ENCODE measurements at regions not wholly inside any gene's neighbourhood (a gene's known extent, or its start where the extent isn't known, plus 50 kb on each side); places are given as distances from the start of the nearest gene placed in this dataset.

DNA sequence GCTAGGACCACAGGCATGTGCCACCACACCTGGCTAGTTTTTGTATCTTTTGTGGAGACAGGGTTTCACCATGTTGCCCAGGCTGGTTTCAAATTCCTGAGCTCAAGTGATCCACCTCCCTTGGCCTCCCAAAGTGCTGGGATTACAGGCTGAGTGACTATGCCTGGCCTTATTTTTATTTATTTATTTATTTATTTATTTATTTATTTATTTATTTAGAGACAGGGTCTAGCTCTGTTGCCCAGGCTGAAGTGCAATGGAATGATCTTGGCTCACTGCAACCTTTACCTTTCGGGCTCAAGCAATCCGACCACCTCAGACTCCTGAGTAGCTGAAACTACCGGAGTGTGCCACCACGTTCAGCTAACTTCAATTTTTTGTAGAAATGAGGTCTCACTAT, 117.0 kb upstream of the MAX start:
- H3K4me3 ChIP-seq (replicated peaks; ENCODE audit: insufficient read depth, low read length): no peak overlapping the region
- H3K27me3 ChIP-seq (ENCODE audit: insufficient read depth, poor library complexity, severe bottlenecking): no peaks in the 10 kb centered on the region
- no peak overlapping the region for H3K27ac ChIP-seq (replicated peaks)
- no peak for DNase-seq (ENCODE audit: low read depth in 1 of 2, low spot score in 1 of 2)
- TF ChIP-seq GABPA (IDR thresholded peaks at IDR 0.05; ENCODE audit: low read depth) (no peak), POLR2AphosphoS5 (IDR thresholded peaks at IDR 0.05; ENCODE audit: low read depth) (no peak), SPI1 (IDR thresholded peaks at IDR 0.05; ENCODE audit: borderline replicate concordance, low read depth) (no peak)
- TF ChIP-seq, protein P1, sequence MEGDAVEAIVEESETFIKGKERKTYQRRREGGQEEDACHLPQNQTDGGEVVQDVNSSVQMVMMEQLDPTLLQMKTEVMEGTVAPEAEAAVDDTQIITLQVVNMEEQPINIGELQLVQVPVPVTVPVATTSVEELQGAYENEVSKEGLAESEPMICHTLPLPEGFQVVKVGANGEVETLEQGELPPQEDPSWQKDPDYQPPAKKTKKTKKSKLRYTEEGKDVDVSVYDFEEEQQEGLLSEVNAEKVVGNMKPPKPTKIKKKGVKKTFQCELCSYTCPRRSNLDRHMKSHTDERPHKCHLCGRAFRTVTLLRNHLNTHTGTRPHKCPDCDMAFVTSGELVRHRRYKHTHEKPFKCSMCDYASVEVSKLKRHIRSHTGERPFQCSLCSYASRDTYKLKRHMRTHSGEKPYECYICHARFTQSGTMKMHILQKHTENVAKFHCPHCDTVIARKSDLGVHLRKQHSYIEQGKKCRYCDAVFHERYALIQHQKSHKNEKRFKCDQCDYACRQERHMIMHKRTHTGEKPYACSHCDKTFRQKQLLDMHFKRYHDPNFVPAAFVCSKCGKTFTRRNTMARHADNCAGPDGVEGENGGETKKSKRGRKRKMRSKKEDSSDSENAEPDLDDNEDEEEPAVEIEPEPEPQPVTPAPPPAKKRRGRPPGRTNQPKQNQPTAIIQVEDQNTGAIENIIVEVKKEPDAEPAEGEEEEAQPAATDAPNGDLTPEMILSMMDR (IDR thresholded peaks at IDR 0.05; ENCODE audit: insufficient read depth, low read length): no peak
- TF ChIP-seq, protein P2, sequence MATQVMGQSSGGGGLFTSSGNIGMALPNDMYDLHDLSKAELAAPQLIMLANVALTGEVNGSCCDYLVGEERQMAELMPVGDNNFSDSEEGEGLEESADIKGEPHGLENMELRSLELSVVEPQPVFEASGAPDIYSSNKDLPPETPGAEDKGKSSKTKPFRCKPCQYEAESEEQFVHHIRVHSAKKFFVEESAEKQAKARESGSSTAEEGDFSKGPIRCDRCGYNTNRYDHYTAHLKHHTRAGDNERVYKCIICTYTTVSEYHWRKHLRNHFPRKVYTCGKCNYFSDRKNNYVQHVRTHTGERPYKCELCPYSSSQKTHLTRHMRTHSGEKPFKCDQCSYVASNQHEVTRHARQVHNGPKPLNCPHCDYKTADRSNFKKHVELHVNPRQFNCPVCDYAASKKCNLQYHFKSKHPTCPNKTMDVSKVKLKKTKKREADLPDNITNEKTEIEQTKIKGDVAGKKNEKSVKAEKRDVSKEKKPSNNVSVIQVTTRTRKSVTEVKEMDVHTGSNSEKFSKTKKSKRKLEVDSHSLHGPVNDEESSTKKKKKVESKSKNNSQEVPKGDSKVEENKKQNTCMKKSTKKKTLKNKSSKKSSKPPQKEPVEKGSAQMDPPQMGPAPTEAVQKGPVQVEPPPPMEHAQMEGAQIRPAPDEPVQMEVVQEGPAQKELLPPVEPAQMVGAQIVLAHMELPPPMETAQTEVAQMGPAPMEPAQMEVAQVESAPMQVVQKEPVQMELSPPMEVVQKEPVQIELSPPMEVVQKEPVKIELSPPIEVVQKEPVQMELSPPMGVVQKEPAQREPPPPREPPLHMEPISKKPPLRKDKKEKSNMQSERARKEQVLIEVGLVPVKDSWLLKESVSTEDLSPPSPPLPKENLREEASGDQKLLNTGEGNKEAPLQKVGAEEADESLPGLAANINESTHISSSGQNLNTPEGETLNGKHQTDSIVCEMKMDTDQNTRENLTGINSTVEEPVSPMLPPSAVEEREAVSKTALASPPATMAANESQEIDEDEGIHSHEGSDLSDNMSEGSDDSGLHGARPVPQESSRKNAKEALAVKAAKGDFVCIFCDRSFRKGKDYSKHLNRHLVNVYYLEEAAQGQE (IDR thresholded peaks at IDR 0.05; ENCODE audit: insufficient replicate concordance, low read depth): no peak

DNA sequence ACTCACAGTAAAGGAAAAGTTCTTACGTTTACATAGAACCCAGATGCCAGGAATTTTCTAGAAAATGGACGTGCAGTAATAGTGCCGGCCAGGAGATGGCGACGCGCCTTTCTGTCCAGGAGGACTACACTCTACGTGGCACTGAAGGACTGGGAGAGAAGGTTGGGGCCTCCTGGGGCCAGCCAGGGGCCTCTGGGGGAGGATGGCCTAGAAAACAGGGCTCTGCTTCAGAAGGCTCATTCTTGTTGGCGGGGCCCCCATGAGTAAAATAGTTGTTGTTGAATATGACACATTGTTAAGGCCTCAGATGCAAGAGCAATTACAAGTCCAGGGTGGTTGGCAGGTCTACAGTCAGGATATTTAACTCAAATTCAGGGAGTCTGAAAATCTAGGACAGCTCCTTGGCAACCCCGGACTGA, 120.1 kb upstream of the MAX start:
- no peak overlapping the region for H3K4me3 ChIP-seq (replicated peaks; ENCODE audit: insufficient read depth, low read length)
- no peaks in the 10 kb centered on the region for H3K27me3 ChIP-seq (ENCODE audit: insufficient read depth, poor library complexity, severe bottlenecking)
- peak in 1 of 2 experiments; percentile 14 for DNase-seq (ENCODE audit: low read depth in 1 of 2, low spot score in 1 of 2)
- TF ChIP-seq SPI1 (IDR thresholded peaks at IDR 0.05; ENCODE audit: borderline replicate concordance, low read depth) (no peak), POLR2AphosphoS5 (IDR thresholded peaks at IDR 0.05; ENCODE audit: low read depth) (no peak), GABPA (IDR thresholded peaks at IDR 0.05; ENCODE audit: low read depth) (no peak)
- TF ChIP-seq, protein P1 (IDR thresholded peaks at IDR 0.05; ENCODE audit: insufficient read depth, low read length): peak; percentile 32
- TF ChIP-seq, protein P2 (IDR thresholded peaks at IDR 0.05; ENCODE audit: insufficient replicate concordance, low read depth): no peak
- H3K27ac ChIP-seq (replicated peaks): no peak overlapping the region

DNA sequence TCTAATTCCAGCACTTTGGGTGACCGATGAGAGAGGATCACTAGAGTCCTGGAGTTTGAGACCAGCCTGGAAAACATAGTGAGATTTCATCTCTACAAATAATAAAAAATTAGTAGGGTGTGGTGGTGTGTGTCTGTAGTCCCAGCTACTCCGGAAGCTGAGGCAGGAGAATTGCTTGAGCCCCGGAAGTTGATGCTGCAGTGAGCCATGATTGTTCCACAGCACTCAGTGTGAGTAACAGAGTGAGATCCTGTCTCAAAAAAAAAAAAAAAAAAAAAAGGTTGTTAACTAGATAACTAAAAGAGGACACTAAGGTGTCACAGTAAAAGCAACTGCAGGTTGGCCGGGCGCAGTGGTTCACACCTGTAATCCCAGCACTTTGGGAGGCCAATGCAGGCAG, 121.3 kb upstream of the MAX start:
- no peak for DNase-seq (ENCODE audit: low read depth in 1 of 2, low spot score in 1 of 2)
- TF ChIP-seq, protein P1 (IDR thresholded peaks at IDR 0.05; ENCODE audit: insufficient read depth, low read length): no peak
- TF ChIP-seq GABPA (IDR thresholded peaks at IDR 0.05; ENCODE audit: low read depth): no peak
- TF ChIP-seq SPI1 (IDR thresholded peaks at IDR 0.05; ENCODE audit: borderline replicate concordance, low read depth): no peak
- TF ChIP-seq POLR2AphosphoS5 (IDR thresholded peaks at IDR 0.05; ENCODE audit: low read depth): no peak
- TF ChIP-seq, protein P2 (IDR thresholded peaks at IDR 0.05; ENCODE audit: insufficient replicate concordance, low read depth): no peak
- no peak overlapping the region for H3K4me3 ChIP-seq (replicated peaks; ENCODE audit: insufficient read depth, low read length)
- no peaks in the 10 kb centered on the region for H3K27me3 ChIP-seq (ENCODE audit: insufficient read depth, poor library complexity, severe bottlenecking)
- no peak overlapping the region for H3K27ac ChIP-seq (replicated peaks)

Measured in HL-60 (cell line).